Liver (tissue), 8 donors: ENCODE measurements at regions not wholly inside any gene's neighbourhood (a gene's known extent, or its start where the extent isn't known, plus 50 kb on each side); places are given as distances from the start of the nearest gene placed in this dataset.

Experiments
- DNase-seq: peaks from one replicate; pipeline ENCODE4 v3.0.0-alpha.2; 2017; ENCODE audit warnings: low spot score
- H3K27ac ChIP-seq, 2 donors: one replicate each; pipeline ENCODE4 v1.7.0; 2013; ENCODE audit warnings: inconsistent platforms in 2 of 2, low read length in 2 of 2, control low read depth in 1 of 2, low read depth in 1 of 2, mild to moderate bottlenecking in 1 of 2
- H3K27me3 ChIP-seq, 4 donors: one replicate each; pipeline versions ENCODE4 v1.6.1 to v1.7.0; 2013; ENCODE audit warnings: low read length in 3 of 4, inconsistent platforms in 1 of 4, mild to moderate bottlenecking in 1 of 4, moderate library complexity in 1 of 4; ENCODE audit not compliant: control insufficient read depth in 4 of 4, insufficient read depth in 4 of 4
- H3K36me3 ChIP-seq, 4 donors: one replicate each; pipeline versions ENCODE4 v1.6.1 to v1.7.0; 2013; ENCODE audit warnings: low read length in 3 of 4, mild to moderate bottlenecking in 3 of 4, low read depth in 1 of 4, moderate library complexity in 1 of 4; ENCODE audit not compliant: control insufficient read depth in 4 of 4, insufficient read depth in 3 of 4
- H3K4me1 ChIP-seq, 4 donors: one replicate each; pipeline versions ENCODE4 v1.6.1 to v1.7.0; 2013; ENCODE audit warnings: low read length in 3 of 4, mild to moderate bottlenecking in 3 of 4, moderate library complexity in 1 of 4; ENCODE audit not compliant: control insufficient read depth in 4 of 4, insufficient read depth in 4 of 4
- H3K4me3 ChIP-seq, 3 donors: one replicate each; pipeline versions ENCODE4 v1.6.1 to v1.7.0; 2013; ENCODE audit warnings: low read length in 3 of 3, control low read depth in 1 of 3, low read depth in 1 of 3, mild to moderate bottlenecking in 1 of 3
- H3K9ac ChIP-seq, 2 donors: one replicate each; pipeline ENCODE4 v1.7.0; 2013; ENCODE audit warnings: low read length in 2 of 2, mild to moderate bottlenecking in 2 of 2, moderate library complexity in 2 of 2, control low read depth in 1 of 2, low read depth in 1 of 2
- H3K9me3 ChIP-seq, 4 donors: one replicate each; pipeline versions ENCODE4 v1.6.1 to v1.7.0; 2013; ENCODE audit warnings: low read length in 3 of 4; ENCODE audit not compliant: control insufficient read depth in 4 of 4
- ATF3 ChIP-seq: IDR thresholded peaks from 2 replicates; pipeline ENCODE4 v1.6.1; 2016; ENCODE audit warnings: antibody characterized with exemption
- CTCF ChIP-seq: fragments of 150-350 bp; IDR thresholded peaks from 2 replicates; pipeline ENCODE4 v1.5.1; 2017; ENCODE audit warnings: improper control_type of control experiment, low read depth, low read length; ENCODE audit not compliant: missing input control
- EGR1 ChIP-seq, 2 donors: IDR thresholded peaks; 2 replicates each; pipeline ENCODE4 v1.6.1; 2016 to 2018; ENCODE audit warnings: antibody characterized with exemption in 2 of 2, low read depth in 2 of 2
- FOXA1 ChIP-seq: IDR thresholded peaks from 2 replicates; pipeline ENCODE4 v1.6.1; 2016; ENCODE audit warnings: antibody characterized with exemption
- GABPA ChIP-seq, 2 donors: IDR thresholded peaks in 1 of 2; conservative IDR thresholded peaks in 1 of 2; 2 replicates each; pipeline ENCODE4 v1.6.1; 2016; ENCODE audit warnings: antibody characterized with exemption in 2 of 2, mild to moderate bottlenecking in 1 of 2, moderate library complexity in 1 of 2
- HNF4G ChIP-seq: IDR thresholded peaks from 2 replicates; pipeline ENCODE4 v1.6.1; 2016; ENCODE audit warnings: antibody characterized with exemption
- JUND ChIP-seq, 2 donors: IDR thresholded peaks; 2 replicates each; pipeline ENCODE4 v1.6.1; 2016; ENCODE audit warnings: antibody characterized with exemption in 2 of 2
- MAX ChIP-seq: IDR thresholded peaks from 2 replicates; pipeline ENCODE4 v1.6.1; 2016; ENCODE audit warnings: antibody characterized with exemption
- NR2F2 ChIP-seq: IDR thresholded peaks from 2 replicates; pipeline ENCODE4 v1.6.1; 2016; ENCODE audit warnings: antibody characterized with exemption
- RAD21 ChIP-seq, 2 donors: IDR thresholded peaks; 2 replicates each; pipeline ENCODE4 v1.6.1; 2016; ENCODE audit warnings: antibody characterized with exemption in 2 of 2, mild to moderate bottlenecking in 2 of 2
- SP1 ChIP-seq: IDR thresholded peaks from 2 replicates; pipeline ENCODE4 v1.6.1; 2018; ENCODE audit warnings: antibody characterized with exemption, mild to moderate bottlenecking
- TAF1 ChIP-seq: conservative IDR thresholded peaks from 2 replicates; pipeline ENCODE4 v1.6.1; 2016; ENCODE audit warnings: antibody characterized with exemption, mild to moderate bottlenecking
- YY1 ChIP-seq: IDR thresholded peaks from 2 replicates; pipeline ENCODE4 v1.6.1; 2016; ENCODE audit warnings: antibody characterized with exemption, mild to moderate bottlenecking
- ZBTB33 ChIP-seq: IDR thresholded peaks from 2 replicates; pipeline ENCODE4 v1.6.1; 2016; ENCODE audit warnings: antibody characterized with exemption
- WGBS: extraction: QIAGEN DNeasy Blood & Tissue Kit; methylation state at CpG from one replicate; pipeline ENCODE4 v1.1.7; 2013; 5-methylcytosine and 5-hydroxymethylcytosine counted together
- donor health status: healthy.
- donor health status: healthy.
- donor health status: healthy.
- donor health status: healthy.
- donor health status: healthy.

GRCh38 chr16:47907109-47907508, 248.7 kb downstream of the ABCC12 start (continued):
- TF ChIP-seq CTCF, result no peak

GRCh38 chr16:47905771-47906170, 250.0 kb downstream of the ABCC12 start:
- Histone ChIP-seq H3K36me3 (no peaks in the 10 kb centered on the region), H3K4me1 (no peaks in the 10 kb centered on the region), H3K27ac (no peak overlapping the region), H3K9ac (no peak overlapping the region), H3K9me3 (peaks cover 0 to 4% (median 0%) of the 10 kb centered on the region in 4 donors), H3K4me3 (no peak overlapping the region), H3K27me3 (peaks cover 0 to 3% (median 0%) of the 10 kb centered on the region in 4 donors)
- 58% methylated on average over 3 of the region's 3 CpGs for WGBS
- DNase-seq, result no peak
- TF ChIP-seq ATF3 (no peak), TAF1 (no peak), GABPA (IDR thresholded peaks at IDR 0.05 in 1 of 2, conservative IDR thresholded peaks at IDR 0.05 in 1 of 2) (no peak), NR2F2 (no peak), JUND (IDR thresholded peaks at IDR 0.05) (no peak), FOXA1 (no peak)

- Histone ChIP-seq H3K9me3 (no peaks in the 10 kb centered on the region), H3K27ac (no peak overlapping the region), H3K4me1 (no peaks in the 10 kb centered on the region), H3K27me3 (peaks cover 0 to 3% (median 0%) of the 10 kb centered on the region in 4 donors), H3K36me3 (no peaks in the 10 kb centered on the region), H3K4me3 (no peak overlapping the region), H3K9ac (no peak overlapping the region)
- WGBS, result 65% methylated on average over 6 of the region's 6 CpGs
- TF ChIP-seq MAX, result no peak
- TF ChIP-seq JUND (IDR thresholded peaks at IDR 0.05), result no peak
- no peak for TF ChIP-seq FOXA1
- TF ChIP-seq SP1, result no peak
- TF ChIP-seq HNF4G, result no peak
- no peak for TF ChIP-seq ZBTB33
- no peak for TF ChIP-seq YY1
- TF ChIP-seq RAD21 (IDR thresholded peaks at IDR 0.05), result no peak
- TF ChIP-seq ATF3, result no peak
- no peak for TF ChIP-seq EGR1 (IDR thresholded peaks at IDR 0.05; ENCODE audit: low read depth in 2 of 2)
- DNase-seq, result no peak
Observed at GRCh38 chr16:47904691-47905090, 251.1 kb downstream of the ABCC12 start.
